22Rv1 (cell line): ENCODE measurements at regions not wholly inside any gene's neighbourhood (a gene's known extent, or its start where the extent isn't known, plus 50 kb on each side); places are given as distances from the start of the nearest gene placed in this dataset.

Experiments
- ZFX ChIP-seq: fragments of 450-650 bp; IDR thresholded peaks from 2 replicates; pipeline ENCODE4 v1.6.1; 2017; ENCODE audit warnings: antibody characterized with exemption, borderline replicate concordance
- TF ChIP-seq, protein P1 (sequence below): fragments of 450-650 bp; IDR thresholded peaks from 2 replicates; pipeline ENCODE4 v1.5.1; 2017; ENCODE audit warnings: mild to moderate bottlenecking

DNA sequence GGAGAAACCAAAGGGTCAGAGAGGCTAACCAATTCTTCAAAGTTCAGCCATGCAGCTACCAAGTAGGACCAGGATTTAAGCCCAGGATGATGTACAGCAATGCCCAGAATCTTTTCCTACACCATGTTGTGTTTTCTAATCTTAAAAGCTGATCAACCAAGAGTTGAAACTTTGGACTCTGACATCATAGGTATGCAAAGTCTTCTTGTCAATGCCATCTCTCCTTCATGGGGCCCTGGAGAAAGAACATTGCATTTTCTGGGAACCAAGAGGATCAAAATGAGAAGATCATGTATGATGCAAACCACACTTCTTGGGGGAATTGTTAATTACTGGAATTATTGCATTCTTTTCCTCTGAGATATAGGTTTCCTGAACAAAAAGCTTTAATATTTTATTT, 54.4 kb upstream of the XPA start:
- TF ChIP-seq, protein P1, sequence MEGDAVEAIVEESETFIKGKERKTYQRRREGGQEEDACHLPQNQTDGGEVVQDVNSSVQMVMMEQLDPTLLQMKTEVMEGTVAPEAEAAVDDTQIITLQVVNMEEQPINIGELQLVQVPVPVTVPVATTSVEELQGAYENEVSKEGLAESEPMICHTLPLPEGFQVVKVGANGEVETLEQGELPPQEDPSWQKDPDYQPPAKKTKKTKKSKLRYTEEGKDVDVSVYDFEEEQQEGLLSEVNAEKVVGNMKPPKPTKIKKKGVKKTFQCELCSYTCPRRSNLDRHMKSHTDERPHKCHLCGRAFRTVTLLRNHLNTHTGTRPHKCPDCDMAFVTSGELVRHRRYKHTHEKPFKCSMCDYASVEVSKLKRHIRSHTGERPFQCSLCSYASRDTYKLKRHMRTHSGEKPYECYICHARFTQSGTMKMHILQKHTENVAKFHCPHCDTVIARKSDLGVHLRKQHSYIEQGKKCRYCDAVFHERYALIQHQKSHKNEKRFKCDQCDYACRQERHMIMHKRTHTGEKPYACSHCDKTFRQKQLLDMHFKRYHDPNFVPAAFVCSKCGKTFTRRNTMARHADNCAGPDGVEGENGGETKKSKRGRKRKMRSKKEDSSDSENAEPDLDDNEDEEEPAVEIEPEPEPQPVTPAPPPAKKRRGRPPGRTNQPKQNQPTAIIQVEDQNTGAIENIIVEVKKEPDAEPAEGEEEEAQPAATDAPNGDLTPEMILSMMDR: no peak
- no peak for TF ChIP-seq ZFX
